ENCODE measurements at regions not wholly inside any gene's neighbourhood (a gene's known extent, or its start where the extent isn't known, plus 50 kb on each side); places are given as distances from the start of the nearest gene placed in this dataset.
"Not testable (repeated sequence)": the region's sequence is repeated elsewhere in the genome, so short reads cannot be mapped to it uniquely, and the experiment has no call there.

GRCh38 chr7:124188576-124188975 is 155.7 kb upstream of the TMEM229A start:
- Histone ChIP-seq H3K27me3 (no peaks in the 10 kb centered on the region), H3K4me1 (no peaks in the 10 kb centered on the region), H3K36me3 (no peaks in the 10 kb centered on the region), H3K27ac (no peak overlapping the region), H3K4me3 (no peak overlapping the region), H3K9me3 (no peaks in the 10 kb centered on the region)
- no peak for ATAC-seq
- WGBS, 2 donors (ENCODE audit: low coverage in 1 of 2): 25 to 33% methylated on average over 1 of the region's 1 CpG
- TF ChIP-seq POLR2A (IDR thresholded peaks at IDR 0.05) (no peak), CTCF (IDR thresholded peaks at IDR 0.05) (no peak), POLR2AphosphoS5 (IDR thresholded peaks at IDR 0.05) (no peak), EP300 (IDR thresholded peaks at IDR 0.05) (no peak)

GRCh38 chr7:124187962-124188361 is 155.1 kb upstream of the TMEM229A start:
- H3K36me3 ChIP-seq: no peaks in the 10 kb centered on the region
- TF ChIP-seq POLR2A (IDR thresholded peaks at IDR 0.05) (no peak), CTCF (IDR thresholded peaks at IDR 0.05) (no peak), POLR2AphosphoS5 (IDR thresholded peaks at IDR 0.05) (no peak), EP300 (IDR thresholded peaks at IDR 0.05) (no peak)
- no peak overlapping the region for H3K27ac ChIP-seq
- no peaks in the 10 kb centered on the region for H3K4me1 ChIP-seq
- WGBS, 2 donors (ENCODE audit: low coverage in 1 of 2): 78 to 86% methylated on average over 3 of the region's 4 CpGs
- H3K4me3 ChIP-seq: no peak overlapping the region
- no peaks in the 10 kb centered on the region for H3K9me3 ChIP-seq
- H3K27me3 ChIP-seq: no peaks in the 10 kb centered on the region
- no peak for ATAC-seq

- Histone ChIP-seq H3K4me1 (no peaks in the 10 kb centered on the region), H3K36me3 (no peaks in the 10 kb centered on the region), H3K9me3 (no peaks in the 10 kb centered on the region), H3K4me3 (no peak overlapping the region), H3K27me3 (no peaks in the 10 kb centered on the region), H3K27ac (no peak overlapping the region)
- no peak for ATAC-seq
- TF ChIP-seq POLR2AphosphoS5 (IDR thresholded peaks at IDR 0.05) (no peak), EP300 (IDR thresholded peaks at IDR 0.05) (no peak), CTCF (IDR thresholded peaks at IDR 0.05) (no peak), POLR2A (IDR thresholded peaks at IDR 0.05) (no peak)
Observed at GRCh38 chr7:124183649-124184048, 150.8 kb upstream of the TMEM229A start.

- no peaks in the 10 kb centered on the region for H3K9me3 ChIP-seq
- 92 to 100% methylated on average over 2 of the region's 2 CpGs for WGBS, 2 donors (ENCODE audit: low coverage in 1 of 2)
- H3K27ac ChIP-seq: no peak overlapping the region
- H3K4me3 ChIP-seq: no peak overlapping the region
- no peaks in the 10 kb centered on the region for H3K27me3 ChIP-seq
- H3K4me1 ChIP-seq: no peaks in the 10 kb centered on the region
- H3K36me3 ChIP-seq: no peaks in the 10 kb centered on the region
- TF ChIP-seq POLR2A (IDR thresholded peaks at IDR 0.05) (no peak), EP300 (IDR thresholded peaks at IDR 0.05) (no peak), CTCF (IDR thresholded peaks at IDR 0.05) (no peak), POLR2AphosphoS5 (IDR thresholded peaks at IDR 0.05) (no peak)
- ATAC-seq: no peak
Observed at GRCh38 chr7:124179641-124180040, 146.8 kb upstream of the TMEM229A start.

GRCh38 chr7:124177891-124178290 is 145.0 kb upstream of the TMEM229A start:
- H3K4me1 ChIP-seq: no peaks in the 10 kb centered on the region
- H3K36me3 ChIP-seq: no peaks in the 10 kb centered on the region
- no peaks in the 10 kb centered on the region for H3K27me3 ChIP-seq
- TF ChIP-seq CTCF (IDR thresholded peaks at IDR 0.05): no peak
- TF ChIP-seq POLR2AphosphoS5 (IDR thresholded peaks at IDR 0.05): no peak
- TF ChIP-seq EP300 (IDR thresholded peaks at IDR 0.05): no peak
- no peak for TF ChIP-seq POLR2A (IDR thresholded peaks at IDR 0.05)
- no peak overlapping the region for H3K27ac ChIP-seq
- H3K4me3 ChIP-seq: no peak overlapping the region
- no peak for ATAC-seq
- H3K9me3 ChIP-seq: no peaks in the 10 kb centered on the region

- not testable (repeated sequence) for H3K27me3 ChIP-seq, H3K4me1 ChIP-seq, H3K27ac ChIP-seq, H3K4me3 ChIP-seq, H3K36me3 ChIP-seq, H3K9me3 ChIP-seq, ATAC-seq
- WGBS, 2 donors (ENCODE audit: low coverage in 1 of 2): 90 to 93% methylated on average over 3 of the region's 3 CpGs
Observed at GRCh38 chr7:124171812-124172211, 138.9 kb upstream of the TMEM229A start.
